H1 (cell line): ENCODE measurements at regions not wholly inside any gene's neighbourhood (a gene's known extent, or its start where the extent isn't known, plus 50 kb on each side); places are given as distances from the start of the nearest gene placed in this dataset.

Experiments used
- CTCF ChIA-PET: fragments of 300-600 bp; sonication (Branson Sonifier 250); formaldehyde crosslinking; loops from one replicate; lab custom pipeline; 2021; ENCODE audit not compliant: partially characterized antibody; lab: Charles Lee
- POLR2A ChIA-PET: fragments of 300-600 bp; sonication (Branson Sonifier 250); formaldehyde crosslinking; loops from one replicate; lab custom pipeline; 2021; ENCODE audit warnings: inconsistent platforms; ENCODE audit not compliant: partially characterized antibody; lab: Charles Lee
- DNase-seq, 2 experiments: peaks; one replicate each; pipeline versions ENCODE4 v3.0.0 to v3.0.0-alpha.2; 2010 to 2022; ENCODE audit warnings: low spot score in 2 of 2, low read depth in 1 of 2, mixed read lengths in 1 of 2
- FAIRE-seq: peaks from 2 replicates; lab custom pipeline; 2011; peaks lifted over from hg19 to GRCh38; lab: Jason Lieb, UNC
- H2AFZ ChIP-seq: 2 replicates; pipeline ENCODE4 v1.8.1; 2012; ENCODE audit warnings: low read length, inconsistent platforms
- H2AK5ac ChIP-seq: 2 replicates; pipeline ENCODE4 v1.6.1; 2013; ENCODE audit warnings: low read depth, low read length
- H2BK120ac ChIP-seq: replicated peaks from 2 replicates; pipeline ENCODE3; 2013; ENCODE audit warnings: low read depth, low read length, inconsistent platforms
- H2BK12ac ChIP-seq: 2 replicates; pipeline ENCODE4 v1.6.1; 2013; ENCODE audit warnings: low read depth, low read length
- H2BK15ac ChIP-seq: 2 replicates; pipeline ENCODE4 v1.6.1; 2013; ENCODE audit warnings: low read length
- H2BK20ac ChIP-seq: 2 replicates; pipeline ENCODE4 v1.6.1; 2013; ENCODE audit warnings: low read length
- H2BK5ac ChIP-seq: 2 replicates; pipeline ENCODE4 v1.6.1; 2013; ENCODE audit warnings: low read depth, low read length
- H3K14ac ChIP-seq: 2 replicates; pipeline ENCODE4 v1.6.1; 2013; ENCODE audit warnings: inconsistent platforms; ENCODE audit not compliant: insufficient read length
- H3K18ac ChIP-seq: 2 replicates; pipeline ENCODE4 v1.6.1; 2013; ENCODE audit warnings: low read length; ENCODE audit errors: extremely low read depth
- H3K23ac ChIP-seq: 2 replicates; pipeline ENCODE4 v1.6.1; 2013; ENCODE audit warnings: inconsistent platforms; ENCODE audit not compliant: insufficient read length
- H3K23me2 ChIP-seq: 2 replicates; pipeline ENCODE4 v1.6.1; 2013; ENCODE audit warnings: low read depth, low read length
- H3K27ac ChIP-seq: 2 replicates; pipeline ENCODE4 v1.6.1; 2011; ENCODE audit warnings: low read depth, low read length, inconsistent platforms
- H3K27me3 ChIP-seq, 4 experiments: replicated peaks in 1 of 4; 1 replicate in 1 of 4; 2 replicates in 3 of 4; pipeline versions ENCODE4 v1.6.1 to v1.8.1; 2011 to 2013; ENCODE audit warnings: low read length in 3 of 4, mild to moderate bottlenecking in 3 of 4, inconsistent platforms in 2 of 4, mixed read lengths in 2 of 4, moderate library complexity in 1 of 4; ENCODE audit not compliant: control insufficient read depth in 3 of 4, insufficient read depth in 3 of 4; ENCODE audit errors: extremely low read depth in 1 of 4
- H3K36me3 ChIP-seq, 4 experiments: 2 replicates each; pipeline versions ENCODE4 v1.6.1 to v1.8.1; 2011 to 2013; ENCODE audit warnings: mild to moderate bottlenecking in 4 of 4, low read length in 3 of 4, moderate library complexity in 2 of 4, control low read depth in 1 of 4, inconsistent platforms in 1 of 4; ENCODE audit not compliant: insufficient read depth in 4 of 4, control insufficient read depth in 2 of 4
- H3K4ac ChIP-seq: replicated peaks from 2 replicates; pipeline ENCODE3; 2013; ENCODE audit warnings: low read length, low read depth, mixed read lengths, inconsistent platforms; ENCODE audit not compliant: insufficient read length
- H3K4me1 ChIP-seq, 4 experiments: replicated peaks in 1 of 4; 1 replicate in 1 of 4; 2 replicates in 3 of 4; pipeline versions ENCODE4 v1.6.1 to v1.8.1; 2011 to 2013; ENCODE audit warnings: low read length in 3 of 4, inconsistent platforms in 2 of 4, mixed read lengths in 1 of 4; ENCODE audit not compliant: insufficient read depth in 4 of 4, control insufficient read depth in 3 of 4
- H3K4me2 ChIP-seq, 2 experiments: 2 replicates each; pipeline versions ENCODE4 v1.6.1 to v1.8.1; 2011 to 2013; ENCODE audit warnings: low read depth in 2 of 2, low read length in 2 of 2, control low read depth in 1 of 2, inconsistent platforms in 1 of 2, mild to moderate bottlenecking in 1 of 2; ENCODE audit not compliant: insufficient read depth in 1 of 2
- H3K4me3 ChIP-seq, 4 experiments: fragments of 200-600, 300-600 bp in 1 of 4; sonication (generic), shearing (Covaris generic), sonication (Bioruptor Twin) in 1 of 4; 2 replicates each; pipeline versions ENCODE4 v1.5.1 to v1.8.1; 2011 to 2016; ENCODE audit warnings: low read length in 4 of 4, low read depth in 3 of 4, control low read depth in 2 of 4, inconsistent platforms in 2 of 4, mild to moderate bottlenecking in 2 of 4, mixed read lengths in 1 of 4, moderate library complexity in 1 of 4; ENCODE audit not compliant: insufficient read depth in 2 of 4; ENCODE audit errors: extremely low read depth in 1 of 4
- H3K56ac ChIP-seq: replicated peaks from 2 replicates; pipeline ENCODE3; 2013; ENCODE audit warnings: low read depth, mild to moderate bottlenecking, mixed read lengths, low read length, inconsistent platforms; ENCODE audit not compliant: insufficient read length
- H3K79me1 ChIP-seq: 2 replicates; pipeline ENCODE4 v1.6.1; 2013; ENCODE audit warnings: low read depth, low read length, control low read depth
- H3K79me2 ChIP-seq, 2 experiments: 2 replicates each; pipeline versions ENCODE4 v1.6.1 to v1.8.1; 2012 to 2013; ENCODE audit warnings: low read length in 2 of 2, mild to moderate bottlenecking in 2 of 2, inconsistent platforms in 1 of 2; ENCODE audit not compliant: insufficient read depth in 2 of 2, control insufficient read depth in 1 of 2
- H3K9ac ChIP-seq, 4 experiments: replicated peaks in 1 of 4; 1 replicate in 1 of 4; 2 replicates in 3 of 4; pipeline versions ENCODE4 v1.6.1 to v1.8.1; 2011 to 2013; ENCODE audit warnings: low read depth in 3 of 4, low read length in 3 of 4, control low read depth in 2 of 4, mild to moderate bottlenecking in 2 of 4, moderate library complexity in 2 of 4, inconsistent platforms in 1 of 4; ENCODE audit errors: extremely low read depth in 1 of 4
- H3K9me3 ChIP-seq, 2 experiments: 2 replicates each; pipeline versions ENCODE4 v1.6.1 to v1.8.1; 2012 to 2013; ENCODE audit warnings: mild to moderate bottlenecking in 2 of 2, moderate library complexity in 2 of 2, control low read depth in 1 of 2, inconsistent platforms in 1 of 2, low read depth in 1 of 2, low read length in 1 of 2, mixed read lengths in 1 of 2; ENCODE audit not compliant: insufficient read depth in 2 of 2
- H4K20me1 ChIP-seq, 2 experiments: replicated peaks in 1 of 2; 2 replicates each; pipeline versions ENCODE3 to v1.8.1; 2011 to 2013; ENCODE audit warnings: inconsistent platforms in 2 of 2, low read length in 2 of 2, mild to moderate bottlenecking in 1 of 2; ENCODE audit not compliant: insufficient read depth in 2 of 2, control insufficient read depth in 1 of 2
- H4K5ac ChIP-seq: 2 replicates; pipeline ENCODE4 v1.6.1; 2013; ENCODE audit warnings: low read length, low read depth, mixed read lengths, inconsistent platforms; ENCODE audit not compliant: insufficient read length
- H4K8ac ChIP-seq: 2 replicates; pipeline ENCODE4 v1.8.0; 2013; ENCODE audit warnings: mild to moderate bottlenecking, moderate library complexity, low read length, inconsistent platforms; ENCODE audit not compliant: insufficient read depth; ENCODE audit errors: extremely low read depth
- H4K91ac ChIP-seq: replicated peaks from 2 replicates; pipeline ENCODE3; 2013; ENCODE audit warnings: low read length, mixed read lengths, inconsistent platforms; ENCODE audit not compliant: insufficient read length
- CTBP2 ChIP-seq: IDR thresholded peaks from 2 replicates; pipeline ENCODE4 v1.7.0; 2011; ENCODE audit warnings: borderline replicate concordance, mild to moderate bottlenecking, moderate library complexity, mixed read lengths, low read length; ENCODE audit not compliant: insufficient read depth, insufficient read length
- SRF ChIP-seq: IDR thresholded peaks from 2 replicates; pipeline ENCODE4 v1.6.1; 2011; ENCODE audit warnings: mild to moderate bottlenecking, low read depth, low read length, moderate library complexity
- WGBS, 2 experiments: shearing (Covaris generic) in 1 of 2; methylation state at CpG; one replicate each; pipeline versions ENCODE4 v1.1.6 to v1.1.7; 2013 to 2015; ENCODE audit warnings: low lambda C conversion rate in 2 of 2, mixed read lengths in 2 of 2, inconsistent platforms in 1 of 2, low coverage in 1 of 2, missing lambda C conversion rate in 1 of 2; ENCODE audit not compliant: insufficient replicate concordance in 2 of 2, insufficient coverage in 1 of 2, insufficient read length in 1 of 2; ENCODE audit errors: extremely low coverage in 1 of 2, missing lambda C conversion rate in 1 of 2; 5-methylcytosine and 5-hydroxymethylcytosine counted together

DNA sequence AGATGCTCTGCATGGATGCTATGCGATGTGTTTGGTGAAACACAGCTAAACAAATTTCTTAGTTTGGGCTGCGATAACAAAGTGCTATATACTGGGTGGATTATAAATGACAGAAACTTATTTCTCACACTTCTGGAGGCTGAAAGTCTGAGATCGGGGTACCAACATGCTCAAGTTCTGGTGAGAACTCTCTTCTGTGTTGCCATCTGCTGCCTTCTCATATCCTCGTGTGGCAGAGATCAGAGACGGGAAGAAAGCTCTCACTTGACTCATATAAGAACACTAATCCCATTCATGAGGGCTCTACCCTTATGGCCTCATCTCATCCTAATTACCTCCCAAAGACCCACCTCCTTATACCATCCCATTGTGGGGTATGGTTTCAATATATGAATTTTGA is 162.0 kb upstream of the DTNBP1 start:
- POLR2A ChIA-PET = no interaction called here

More for the DNA sequence above, 162.0 kb upstream of the DTNBP1 start:
- no peak overlapping the region for H3K18ac ChIP-seq
- no peaks in the 10 kb centered on the region for H3K23me2 ChIP-seq
- no peaks in the 10 kb centered on the region for H3K27me3 ChIP-seq
- no peak overlapping the region for H2AK5ac ChIP-seq
- no peaks in the 10 kb centered on the region for H3K36me3 ChIP-seq
- no peak overlapping the region for H3K56ac ChIP-seq
- no peak overlapping the region for H4K5ac ChIP-seq
- H3K4me2 ChIP-seq = no peak overlapping the region
- H2BK5ac ChIP-seq = no peak overlapping the region
- no peak overlapping the region for H3K4ac ChIP-seq
- 92% methylated on average over 5 of the region's 5 CpGs; no CpG with 5 or more reads in 1 of the 2 experiments for WGBS, 2 experiments
- H3K9me3 ChIP-seq = no peaks in the 10 kb centered on the region
- H3K4me3 ChIP-seq = no peak overlapping the region
- H2BK120ac ChIP-seq = no peak overlapping the region
- DNase-seq = no peak
- H3K23ac ChIP-seq = no peak overlapping the region
- FAIRE-seq = no peak
- H3K14ac ChIP-seq = no peak overlapping the region
- no peak overlapping the region for H4K91ac ChIP-seq
- no peak overlapping the region for H2BK12ac ChIP-seq
- H3K79me2 ChIP-seq = no peaks in the 10 kb centered on the region
- H4K8ac ChIP-seq = no peak overlapping the region
- no peak overlapping the region for H3K27ac ChIP-seq
- H3K4me1 ChIP-seq = no peaks in the 10 kb centered on the region
- CTCF ChIA-PET = interaction anchor here (0.7 to 2.2 kb wide), 3 partner anchors 10 to 90 kb away, joined by 3 to 8 read pairs (median 3); no protein-coding TSS in a partner anchor
- H3K79me1 ChIP-seq = no peaks in the 10 kb centered on the region
- H2AFZ ChIP-seq = no peak overlapping the region
- H2BK15ac ChIP-seq = no peak overlapping the region
- no peak for TF ChIP-seq SRF
- TF ChIP-seq CTBP2 = no peak
- H2BK20ac ChIP-seq = no peak overlapping the region
- no peaks in the 10 kb centered on the region for H4K20me1 ChIP-seq
- no peak overlapping the region for H3K9ac ChIP-seq
